OCI-LY1 (cell line): ENCODE measurements at regions not wholly inside any gene's neighbourhood (a gene's known extent, or its start where the extent isn't known, plus 50 kb on each side); places are given as distances from the start of the nearest gene placed in this dataset.
A peak's percentile ranks its signal among the peaks of the same experiment; 100 is the strongest.

ENCODE experiments used
- H2AFZ ChIP-seq: fragments of 200-600 bp; sonication (generic), shearing (Covaris generic); 2 replicates; pipeline ENCODE4 v1.6.0; 2014; ENCODE audit warnings: antibody characterized with exemption, mild to moderate bottlenecking, low read length
- H3F3A ChIP-seq: fragments of 200-600 bp; sonication (generic), shearing (Covaris generic); 2 replicates; pipeline ENCODE4 v1.6.0; 2014; ENCODE audit warnings: mild to moderate bottlenecking, antibody characterized with exemption, low read length, moderate library complexity; ENCODE audit not compliant: insufficient read depth
- H3K27ac ChIP-seq: fragments of 200-600 bp; sonication (generic); 2 replicates; pipeline ENCODE4 v1.5.1; 2014; ENCODE audit warnings: low read length, mixed run types, mild to moderate bottlenecking, low read depth; ENCODE audit not compliant: poor library complexity, severe bottlenecking
- H3K27me3 ChIP-seq: fragments of 200-600 bp; sonication (generic); 2 replicates; pipeline ENCODE4 v1.6.0; 2014; ENCODE audit warnings: antibody characterized with exemption, mild to moderate bottlenecking, low read length, moderate library complexity; ENCODE audit not compliant: insufficient read depth
- H3K36me3 ChIP-seq: fragments of 200-600 bp; sonication (generic); 2 replicates; pipeline ENCODE4 v1.6.1; 2014; ENCODE audit warnings: mild to moderate bottlenecking, antibody characterized with exemption, low read length, moderate library complexity, mixed read lengths; ENCODE audit not compliant: insufficient read depth
- H3K4me1 ChIP-seq: fragments of 200-600 bp; sonication (generic); 2 replicates; pipeline ENCODE4 v1.5.1; 2014; ENCODE audit warnings: mild to moderate bottlenecking, low read length, moderate library complexity; ENCODE audit not compliant: insufficient read depth, severe bottlenecking
- H3K4me2 ChIP-seq: fragments of 200-600 bp; sonication (generic), shearing (Covaris generic); 2 replicates; pipeline ENCODE4 v1.6.1; 2014; ENCODE audit warnings: low read length
- H3K4me3 ChIP-seq: fragments of 200-600 bp; sonication (generic); 2 replicates; pipeline ENCODE4 v1.5.1; 2014; ENCODE audit warnings: low read length, low read depth, mild to moderate bottlenecking, mixed read lengths; ENCODE audit not compliant: poor library complexity, severe bottlenecking
- H3K79me2 ChIP-seq: fragments of 200-600 bp; shearing (Covaris generic); 2 replicates; pipeline ENCODE4 v1.6.1; 2016; ENCODE audit warnings: mixed run types, low read length, mixed read lengths; ENCODE audit not compliant: insufficient read depth
- H3K9ac ChIP-seq: fragments of 200-600 bp; sonication (generic), shearing (Covaris generic); 2 replicates; pipeline ENCODE4 v1.6.1; 2014; ENCODE audit warnings: mild to moderate bottlenecking, low read length, mixed read lengths
- H3K9me2 ChIP-seq: fragments of 200-600 bp; sonication (generic), shearing (Covaris generic); 2 replicates; pipeline ENCODE4 v1.6.1; 2014; ENCODE audit warnings: low read depth, mild to moderate bottlenecking, low read length, mixed read lengths
- H3K9me3 ChIP-seq: fragments of 200-600 bp; shearing (Covaris generic); 2 replicates; pipeline ENCODE4 v1.6.1; 2014; ENCODE audit warnings: low read length, mixed read lengths
- H4K20me1 ChIP-seq: fragments of 200-600 bp; sonication (generic), shearing (Covaris generic); 2 replicates; pipeline ENCODE4 v1.6.0; 2016; ENCODE audit warnings: mild to moderate bottlenecking, low read length; ENCODE audit not compliant: insufficient read depth
- EZH2 ChIP-seq: fragments of 200-600 bp; sonication (generic), shearing (Covaris generic); IDR thresholded peaks from 2 replicates; pipeline ENCODE4 v1.8.0; 2017; ENCODE audit warnings: borderline replicate concordance, mixed run types, mild to moderate bottlenecking, antibody characterized with exemption, low read length, moderate library complexity, mixed read lengths
- TF ChIP-seq, protein P1 (sequence below): fragments of 200-600 bp; sonication (generic), shearing (Covaris generic); IDR thresholded peaks from 2 replicates; pipeline ENCODE4 v1.5.1; 2017; ENCODE audit warnings: mild to moderate bottlenecking, antibody characterized with exemption, low read length, moderate library complexity, mixed read lengths

DNA sequence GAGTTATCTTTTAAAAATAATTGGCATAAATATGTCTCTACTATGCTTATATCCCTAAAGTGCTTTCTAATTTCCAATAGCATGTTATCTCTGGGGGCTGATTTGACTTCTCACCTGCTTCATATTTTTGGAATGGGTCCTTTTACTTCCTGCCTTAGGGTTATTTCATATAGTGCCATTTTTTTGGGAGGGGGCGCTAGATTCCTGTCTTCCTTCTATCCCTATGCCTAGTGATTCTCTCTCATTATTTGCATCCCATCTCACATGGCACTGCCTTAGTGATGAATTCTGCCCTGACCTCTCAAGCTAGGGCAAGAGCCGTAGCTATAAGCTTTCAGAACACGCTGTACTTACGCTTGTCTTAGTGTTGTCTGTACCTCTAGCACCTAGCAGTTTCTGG is 150.3 kb upstream of the SLITRK3 start:
- Histone ChIP-seq H4K20me1 (no peaks in the 10 kb centered on the region), H3K36me3 (no peaks in the 10 kb centered on the region), H2AFZ (no peak overlapping the region), H3K9me2 (no peaks in the 10 kb centered on the region), H3K9ac (no peak overlapping the region), H3K79me2 (no peaks in the 10 kb centered on the region), H3K27ac (no peak overlapping the region), H3K4me1 (no peaks in the 10 kb centered on the region), H3K4me3 (no peak overlapping the region), H3K27me3 (no peaks in the 10 kb centered on the region), H3K4me2 (no peak overlapping the region), H3F3A (no peaks in the 10 kb centered on the region), H3K9me3 (no peaks in the 10 kb centered on the region)
- TF ChIP-seq EZH2: no peak
- TF ChIP-seq, protein P1, sequence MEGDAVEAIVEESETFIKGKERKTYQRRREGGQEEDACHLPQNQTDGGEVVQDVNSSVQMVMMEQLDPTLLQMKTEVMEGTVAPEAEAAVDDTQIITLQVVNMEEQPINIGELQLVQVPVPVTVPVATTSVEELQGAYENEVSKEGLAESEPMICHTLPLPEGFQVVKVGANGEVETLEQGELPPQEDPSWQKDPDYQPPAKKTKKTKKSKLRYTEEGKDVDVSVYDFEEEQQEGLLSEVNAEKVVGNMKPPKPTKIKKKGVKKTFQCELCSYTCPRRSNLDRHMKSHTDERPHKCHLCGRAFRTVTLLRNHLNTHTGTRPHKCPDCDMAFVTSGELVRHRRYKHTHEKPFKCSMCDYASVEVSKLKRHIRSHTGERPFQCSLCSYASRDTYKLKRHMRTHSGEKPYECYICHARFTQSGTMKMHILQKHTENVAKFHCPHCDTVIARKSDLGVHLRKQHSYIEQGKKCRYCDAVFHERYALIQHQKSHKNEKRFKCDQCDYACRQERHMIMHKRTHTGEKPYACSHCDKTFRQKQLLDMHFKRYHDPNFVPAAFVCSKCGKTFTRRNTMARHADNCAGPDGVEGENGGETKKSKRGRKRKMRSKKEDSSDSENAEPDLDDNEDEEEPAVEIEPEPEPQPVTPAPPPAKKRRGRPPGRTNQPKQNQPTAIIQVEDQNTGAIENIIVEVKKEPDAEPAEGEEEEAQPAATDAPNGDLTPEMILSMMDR: no peak

- H3K36me3 ChIP-seq: no peaks in the 10 kb centered on the region
- H3K9me3 ChIP-seq: no peaks in the 10 kb centered on the region
- H3K4me3 ChIP-seq: no peak overlapping the region
- no peaks in the 10 kb centered on the region for H3F3A ChIP-seq
- no peak overlapping the region for H3K27ac ChIP-seq
- TF ChIP-seq, protein P1: no peak
- TF ChIP-seq EZH2: no peak
- H3K4me1 ChIP-seq: no peaks in the 10 kb centered on the region
- H3K27me3 ChIP-seq: no peaks in the 10 kb centered on the region
- no peak overlapping the region for H3K9ac ChIP-seq
- no peak overlapping the region for H2AFZ ChIP-seq
- no peaks in the 10 kb centered on the region for H3K79me2 ChIP-seq
- H3K4me2 ChIP-seq: no peak overlapping the region
- no peaks in the 10 kb centered on the region for H3K9me2 ChIP-seq
- H4K20me1 ChIP-seq: no peaks in the 10 kb centered on the region
Measured at GRCh38 chr3:165343185-165343584, 147.0 kb upstream of the SLITRK3 start.

DNA sequence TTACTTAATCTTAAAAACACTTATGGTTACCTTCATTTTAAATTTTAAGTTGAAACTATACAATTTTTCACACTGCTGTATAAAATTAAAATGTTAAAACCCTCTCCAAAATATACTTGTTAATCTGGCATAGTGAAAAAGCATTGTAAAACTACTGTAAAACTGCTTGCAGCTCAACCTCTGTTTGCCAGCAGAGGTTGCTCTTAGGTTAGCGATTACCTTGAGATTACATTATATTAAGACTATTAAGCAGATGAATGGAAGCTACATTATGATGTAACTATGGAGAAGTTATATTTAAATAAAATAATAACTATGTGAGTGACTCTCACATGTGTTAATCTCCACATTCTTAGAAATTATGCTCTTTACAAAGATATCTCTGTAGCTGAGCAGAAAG is 143.6 kb upstream of the SLITRK3 start:
- no peaks in the 10 kb centered on the region for H3F3A ChIP-seq
- H3K4me2 ChIP-seq: no peak overlapping the region
- no peak overlapping the region for H3K27ac ChIP-seq
- no peak overlapping the region for H3K4me3 ChIP-seq
- no peak overlapping the region for H2AFZ ChIP-seq
- no peak overlapping the region for H3K9ac ChIP-seq
- TF ChIP-seq, protein P1: peak; percentile 31; the same call in 1 of the 2 replicates
- no peak for TF ChIP-seq EZH2
- no peaks in the 10 kb centered on the region for H3K79me2 ChIP-seq
- H3K4me1 ChIP-seq: no peaks in the 10 kb centered on the region
- no peaks in the 10 kb centered on the region for H4K20me1 ChIP-seq
- H3K9me2 ChIP-seq: no peaks in the 10 kb centered on the region
- H3K36me3 ChIP-seq: no peaks in the 10 kb centered on the region
- H3K9me3 ChIP-seq: no peaks in the 10 kb centered on the region
- H3K27me3 ChIP-seq: no peaks in the 10 kb centered on the region
